Keratinocyte (primary cell): ENCODE measurements at regions not wholly inside any gene's neighbourhood (a gene's known extent, or its start where the extent isn't known, plus 50 kb on each side); places are given as distances from the start of the nearest gene placed in this dataset.

Experiments
- DNase-seq: peaks from one replicate; pipeline ENCODE4 v3.0.0-alpha.2; 2011; ENCODE audit warnings: low read depth, missing footprints, low spot score
- FAIRE-seq: peaks from 2 replicates; lab custom pipeline; 2011; peaks lifted over from hg19 to GRCh38; lab: Jason Lieb, UNC
- H2AFZ ChIP-seq: 2 replicates; pipeline ENCODE4 v1.6.0; 2012; ENCODE audit warnings: low read length, control low read depth, inconsistent platforms; ENCODE audit not compliant: control insufficient read depth
- H3K27ac ChIP-seq: 2 replicates; pipeline ENCODE4 v1.5.1; 2011; ENCODE audit warnings: low read length; ENCODE audit not compliant: control insufficient read depth, insufficient read depth
- H3K27me3 ChIP-seq: 3 replicates; pipeline ENCODE4 v1.6.0; 2011; ENCODE audit warnings: low read length; ENCODE audit not compliant: control insufficient read depth, insufficient read depth; ENCODE audit errors: extremely low read depth
- H3K36me3 ChIP-seq, 2 experiments: 2 replicates in 1 of 2; 3 replicates in 1 of 2; pipeline ENCODE4 v1.5.1; 2011; ENCODE audit warnings: low read length in 2 of 2, mild to moderate bottlenecking in 1 of 2; ENCODE audit not compliant: control insufficient read depth in 2 of 2, insufficient read depth in 2 of 2; ENCODE audit errors: extremely low read depth in 1 of 2
- H3K4me1 ChIP-seq: 3 replicates; pipeline ENCODE4 v1.5.1; 2011; ENCODE audit warnings: low read length; ENCODE audit not compliant: control insufficient read depth, insufficient read depth; ENCODE audit errors: extremely low read depth
- H3K4me2 ChIP-seq: 3 replicates; pipeline ENCODE4 v1.6.0; 2011; ENCODE audit warnings: low read depth, low read length; ENCODE audit not compliant: control insufficient read depth, insufficient read depth; ENCODE audit errors: extremely low read depth
- H3K4me3 ChIP-seq, 3 experiments: fragments of 200-600 bp in 1 of 3; sonication (generic) in 1 of 3; 2 replicates in 2 of 3; 3 replicates in 1 of 3; pipeline ENCODE4 v1.5.1; 2011 to 2016; ENCODE audit warnings: low read length in 3 of 3, mild to moderate bottlenecking in 3 of 3, control low read depth in 2 of 3, inconsistent platforms in 1 of 3, low read depth in 1 of 3, mixed read lengths in 1 of 3, mixed run types in 1 of 3, moderate library complexity in 1 of 3; ENCODE audit not compliant: control insufficient read depth in 2 of 3, insufficient read depth in 2 of 3; ENCODE audit errors: extremely low read depth in 1 of 3
- H3K79me2 ChIP-seq: 2 replicates; pipeline ENCODE4 v1.6.0; 2012; ENCODE audit warnings: low read length; ENCODE audit not compliant: control insufficient read depth, insufficient read depth
- H3K9ac ChIP-seq: 3 replicates; pipeline ENCODE4 v1.6.0; 2011; ENCODE audit warnings: low read length; ENCODE audit not compliant: control insufficient read depth, insufficient read depth; ENCODE audit errors: extremely low read depth
- H3K9me1 ChIP-seq: 3 replicates; pipeline ENCODE4 v1.6.0; 2011; ENCODE audit warnings: low read length; ENCODE audit not compliant: control insufficient read depth, insufficient read depth; ENCODE audit errors: extremely low read depth
- H3K9me3 ChIP-seq: 2 replicates; pipeline ENCODE4 v1.5.1; 2012; ENCODE audit warnings: low read depth, low read length; ENCODE audit not compliant: control insufficient read depth
- H4K20me1 ChIP-seq: 3 replicates; pipeline ENCODE4 v1.6.0; 2011; ENCODE audit warnings: low read length; ENCODE audit not compliant: control insufficient read depth, insufficient read depth; ENCODE audit errors: extremely low read depth
- CTCF ChIP-seq, 3 experiments: IDR thresholded peaks in 1 of 3; conservative IDR thresholded peaks in 1 of 3; optimal IDR thresholded peaks in 1 of 3; 2 replicates in 2 of 3; 3 replicates in 1 of 3; pipeline versions ENCODE3 to v1.5.1; 2011; ENCODE audit warnings: low read length in 3 of 3, mild to moderate bottlenecking in 3 of 3, moderate library complexity in 2 of 3, control low read depth in 1 of 3, inconsistent platforms in 1 of 3; ENCODE audit not compliant: insufficient read depth in 2 of 3; ENCODE audit errors: extremely low read depth in 1 of 3
- EZH2 ChIP-seq: IDR thresholded peaks from one replicate; pipeline ENCODE4 v1.6.1; 2012; ENCODE audit warnings: inconsistent platforms, mild to moderate bottlenecking, low read length, moderate library complexity
- dilution Hi-C: fragments of 300-500 bp; cut with MboI; formaldehyde crosslinking; loops from one replicate; pipeline ENCODE4 v1.7.0; 2020; ENCODE audit warnings: low sequenced_read_pairs; ENCODE audit not compliant: extremely low pct_ligation_motif_present

DNA sequence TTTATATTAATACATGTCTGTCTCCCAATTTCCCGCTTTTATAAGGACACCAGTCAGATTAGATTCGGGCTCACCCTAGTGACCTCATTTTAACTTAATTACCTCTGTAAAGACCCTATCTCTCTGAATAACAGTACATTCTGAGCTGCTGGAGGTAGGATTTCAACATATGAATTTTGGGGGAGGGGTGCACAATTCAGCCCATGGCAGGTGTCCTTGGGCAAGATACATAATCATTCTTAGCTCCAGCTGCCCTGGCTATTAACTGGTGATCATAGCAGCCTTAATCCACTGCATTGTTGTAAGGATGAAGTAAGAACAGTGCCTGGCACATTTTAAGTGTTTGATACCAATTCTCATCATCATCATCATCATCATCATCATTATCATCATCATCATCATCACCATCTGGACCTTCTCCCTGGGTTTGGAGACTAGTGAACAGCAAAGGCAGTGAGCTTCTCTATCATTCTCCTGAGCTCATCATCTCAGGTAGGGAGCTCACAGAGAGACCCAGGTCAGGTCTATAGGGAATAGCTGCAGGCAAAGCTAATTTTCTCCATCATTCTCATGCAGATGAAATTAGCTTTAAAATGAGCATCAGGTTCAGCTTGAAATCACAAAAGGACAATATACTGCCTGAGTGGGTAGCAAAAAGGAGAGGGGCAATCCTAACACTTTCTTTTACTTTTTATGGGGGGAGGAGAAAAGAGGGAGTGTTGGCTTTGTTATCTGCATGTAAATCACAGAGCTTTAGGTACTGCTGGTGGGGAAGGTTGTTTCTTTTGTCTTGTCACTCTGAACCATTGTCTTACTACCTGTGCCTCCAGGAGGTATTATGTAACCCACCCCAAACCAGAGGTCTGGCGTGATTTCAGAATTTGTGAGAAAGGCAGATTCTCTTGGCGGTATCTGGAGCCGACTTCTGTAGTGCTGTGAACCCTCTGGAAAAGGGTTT is 125.5 kb upstream of the SPRED2 start:
- Histone ChIP-seq H3K27me3 (no peaks in the 10 kb centered on the region), H3K9me3 (no peaks in the 10 kb centered on the region), H3K4me1 (no peaks in the 10 kb centered on the region), H3K9ac (no peak overlapping the region), H3K27ac (no peak overlapping the region), H3K79me2 (no peaks in the 10 kb centered on the region), H3K4me2 (no peak overlapping the region), H3K9me1 (no peaks in the 10 kb centered on the region), H2AFZ (no peak overlapping the region), H3K4me3 (no peak overlapping the region), H3K36me3 (no peaks in the 10 kb centered on the region), H4K20me1 (no peaks in the 10 kb centered on the region)
- no peak for FAIRE-seq
- dilution Hi-C loops = no loop called here
- TF ChIP-seq EZH2 = no peak
- TF ChIP-seq CTCF (optimal IDR thresholded peaks at IDR 0.05 in 1 of 3, IDR thresholded peaks at IDR 0.05 in 1 of 3, conservative IDR thresholded peaks at IDR 0.05 in 1 of 3; ENCODE audit: extremely low read depth in 1 of 3, insufficient read depth in 2 of 3, low read length in 3 of 3) = no peak
- no peak for DNase-seq

DNA sequence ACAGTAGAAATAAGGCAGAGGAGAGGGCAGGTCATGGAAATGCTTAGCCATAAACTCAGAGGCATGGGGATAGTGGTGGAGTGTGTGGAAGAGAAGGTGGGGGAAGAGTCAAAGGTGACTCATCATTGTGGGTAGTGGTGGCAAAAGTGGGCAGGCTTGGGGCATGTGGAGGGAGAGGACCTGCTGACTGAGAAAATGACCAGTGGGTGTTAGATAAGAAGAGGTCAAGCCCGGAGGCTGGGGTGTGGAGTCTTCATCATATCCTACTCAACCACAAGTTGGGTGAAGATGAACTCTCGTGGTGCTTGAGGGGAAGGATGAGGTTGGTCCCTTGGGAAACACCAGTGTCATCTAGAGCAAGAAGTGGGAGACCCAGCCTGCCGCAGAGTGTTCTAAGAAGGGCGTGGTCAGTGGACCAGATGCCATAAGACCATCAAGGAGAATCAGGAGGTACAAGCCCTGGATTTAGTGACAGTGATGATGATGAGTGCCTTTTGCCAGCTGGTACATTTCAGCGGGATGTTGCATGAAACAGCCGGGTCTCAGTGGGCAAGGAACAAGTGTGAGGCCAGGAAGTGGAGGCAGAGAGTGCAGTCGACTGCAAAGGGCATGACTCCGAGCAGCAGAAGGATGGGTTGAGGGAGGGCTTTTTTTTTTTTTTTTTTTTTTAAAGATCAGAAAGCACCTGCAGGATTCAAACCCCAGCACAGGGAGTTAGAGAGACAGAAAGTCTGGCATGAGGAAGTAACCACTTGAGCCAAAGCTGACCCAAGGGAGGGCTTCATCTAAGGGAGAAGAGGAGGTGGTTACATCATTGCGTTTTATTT is 122.6 kb upstream of the SPRED2 start:
- H2AFZ ChIP-seq = no peak overlapping the region
- no peak overlapping the region for H3K27ac ChIP-seq
- no peaks in the 10 kb centered on the region for H3K79me2 ChIP-seq
- no peaks in the 10 kb centered on the region for H3K27me3 ChIP-seq
- DNase-seq = no peak
- FAIRE-seq = no peak
- no peaks in the 10 kb centered on the region for H3K9me3 ChIP-seq
- H3K4me3 ChIP-seq = no peak overlapping the region
- no peaks in the 10 kb centered on the region for H4K20me1 ChIP-seq
- no peaks in the 10 kb centered on the region for H3K9me1 ChIP-seq
- no peaks in the 10 kb centered on the region for H3K4me1 ChIP-seq
- H3K4me2 ChIP-seq = no peak overlapping the region
- H3K9ac ChIP-seq = no peak overlapping the region
- no peak for TF ChIP-seq EZH2
- TF ChIP-seq CTCF (optimal IDR thresholded peaks at IDR 0.05 in 1 of 3, IDR thresholded peaks at IDR 0.05 in 1 of 3, conservative IDR thresholded peaks at IDR 0.05 in 1 of 3; ENCODE audit: extremely low read depth in 1 of 3, insufficient read depth in 2 of 3, low read length in 3 of 3) = no peak
- H3K36me3 ChIP-seq = no peaks in the 10 kb centered on the region
- dilution Hi-C loops = no loop called here
